Muscle of back (tissue), 3 donors: ENCODE measurements at regions not wholly inside any gene's neighbourhood (a gene's known extent, or its start where the extent isn't known, plus 50 kb on each side); places are given as distances from the start of the nearest gene placed in this dataset.

ENCODE experiments used
- DNase-seq, 3 donors: peaks; one replicate each; pipeline versions ENCODE4 v3.0.0 to v3.0.0-alpha.2; 2013

DNA sequence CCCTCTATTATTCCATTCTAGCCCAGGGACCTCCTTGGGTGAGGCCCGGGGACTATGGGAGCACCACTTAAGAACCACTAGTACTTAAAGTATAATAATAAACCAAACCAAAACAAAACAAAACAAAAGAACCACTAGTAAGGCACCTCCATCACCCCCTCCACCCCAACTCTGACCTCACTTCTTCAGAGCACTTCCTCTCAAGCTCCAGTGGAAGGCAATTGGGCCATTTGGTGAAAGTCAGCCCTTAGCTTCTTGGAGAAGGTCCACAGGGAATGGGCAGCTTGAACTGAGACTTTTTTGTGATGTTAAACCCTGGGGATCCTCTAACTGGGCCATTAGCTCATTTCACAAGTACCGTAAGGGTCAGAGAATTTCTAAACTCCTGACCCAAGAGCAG is 237.3 kb downstream of the RHOU start:
- DNase-seq: no peak

DNA sequence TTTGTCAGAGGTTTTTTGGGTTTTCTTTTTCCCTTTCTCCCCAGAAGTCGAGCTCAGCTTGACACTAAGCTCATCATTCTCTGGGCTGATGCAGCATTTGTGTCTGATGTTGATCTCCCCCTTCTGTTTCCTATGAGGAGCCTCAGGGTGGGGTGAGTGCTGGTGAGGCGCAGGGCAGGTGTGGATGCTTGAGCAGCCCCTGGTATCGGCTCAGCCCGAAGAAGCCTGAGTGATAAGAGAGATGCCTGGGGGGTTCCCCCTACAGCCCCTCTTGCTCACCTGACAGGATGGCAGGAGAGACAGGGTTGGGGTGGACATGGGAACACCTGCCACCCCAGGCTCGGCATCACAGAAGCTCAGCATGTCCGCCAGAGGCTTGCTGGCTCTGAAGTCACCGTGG is 239.0 kb downstream of the RHOU start:
- no peak for DNase-seq

DNA sequence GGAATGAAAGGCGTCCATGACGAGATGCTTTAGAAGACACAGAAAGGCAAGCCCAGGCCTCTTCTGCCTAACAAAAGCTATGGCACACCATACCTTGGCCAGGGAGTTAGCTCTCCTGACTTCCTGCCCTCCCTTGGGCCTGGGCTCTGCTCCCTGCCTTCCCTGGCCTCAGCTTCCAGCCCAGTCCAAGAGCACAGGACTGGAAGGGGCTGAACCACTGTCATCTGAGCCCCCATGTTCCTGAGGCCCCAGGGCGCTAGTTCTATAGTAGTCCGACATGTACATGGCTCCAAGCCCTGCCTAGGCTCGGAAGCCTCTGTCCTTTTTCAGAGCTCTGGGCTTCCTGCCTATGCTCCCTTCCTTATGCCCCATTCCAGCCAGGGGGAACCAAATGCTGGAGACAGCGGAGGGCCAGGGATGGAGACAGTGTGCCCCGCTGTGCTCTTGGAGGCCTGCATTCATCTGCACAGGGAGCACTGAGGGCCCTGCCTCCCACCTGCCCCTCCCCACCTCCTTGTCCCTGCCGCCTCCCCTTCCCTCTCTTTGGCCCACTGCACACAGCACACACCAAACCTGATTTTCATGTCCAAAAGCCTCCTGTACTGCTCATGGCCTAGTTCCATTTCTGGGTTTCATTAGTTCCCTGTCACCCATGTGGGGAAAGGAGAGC is 240.1 kb downstream of the RHOU start:
- no peak for DNase-seq

DNA sequence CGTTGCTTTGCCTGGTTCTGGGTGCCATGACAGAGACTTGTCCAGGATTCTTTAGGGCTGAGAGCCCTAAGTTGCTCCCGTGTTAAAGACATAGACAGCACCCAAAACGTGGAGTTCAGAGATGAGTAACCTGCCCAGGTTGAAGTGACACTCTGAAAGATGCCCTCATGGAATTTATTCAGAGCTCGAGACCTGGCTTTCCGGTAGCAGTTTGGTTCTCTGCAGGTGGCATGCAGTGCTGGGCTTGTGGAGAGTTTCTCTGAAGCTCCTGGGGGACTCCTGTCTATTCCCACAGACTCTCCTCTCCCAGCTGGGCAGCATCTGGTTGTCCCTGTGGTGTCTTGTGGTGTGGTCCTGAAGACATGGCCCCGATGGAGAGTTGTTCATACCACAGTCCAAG is 241.0 kb downstream of the RHOU start:
- no peak for DNase-seq

DNA sequence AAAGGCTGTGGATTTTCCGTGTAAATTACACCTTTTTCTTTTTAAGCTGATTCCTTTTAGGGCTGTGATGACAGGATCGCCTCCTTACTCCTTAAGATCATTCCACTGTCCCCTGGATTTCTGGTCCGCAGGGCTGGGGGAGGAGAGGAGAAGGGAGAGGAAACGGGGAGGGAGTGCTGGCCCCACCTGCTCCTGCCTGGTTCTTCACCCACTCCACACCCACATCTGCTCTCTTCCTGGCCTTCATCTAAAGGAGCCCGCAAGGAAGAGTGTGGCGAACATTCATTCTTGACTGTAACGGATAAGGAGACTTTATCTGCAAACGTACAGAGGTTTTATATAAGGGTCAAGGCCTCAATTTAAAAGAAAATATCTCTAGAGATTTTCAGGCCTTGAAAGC is 242.0 kb downstream of the RHOU start:
- no peak for DNase-seq

DNA sequence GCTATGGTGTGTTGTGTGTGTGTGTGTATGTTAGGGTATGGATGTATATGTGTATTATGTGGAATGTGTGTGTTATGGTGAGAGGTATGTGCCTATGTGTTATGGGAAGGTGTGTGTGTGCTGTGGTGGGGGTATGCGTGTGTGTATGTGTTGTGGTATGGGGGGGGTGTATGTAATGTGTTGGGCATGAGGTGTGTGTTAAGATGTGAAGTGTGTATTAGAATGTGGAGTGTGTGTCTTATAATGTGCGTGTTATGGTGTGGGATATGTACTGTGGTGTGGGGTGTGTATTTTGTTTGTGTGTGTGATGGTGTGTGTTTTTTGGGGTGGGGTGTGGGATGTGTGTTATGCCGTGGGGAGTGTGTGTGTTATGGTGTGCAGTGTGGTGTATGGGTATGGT is 242.5 kb downstream of the RHOU start:
- DNase-seq: no peak

DNA sequence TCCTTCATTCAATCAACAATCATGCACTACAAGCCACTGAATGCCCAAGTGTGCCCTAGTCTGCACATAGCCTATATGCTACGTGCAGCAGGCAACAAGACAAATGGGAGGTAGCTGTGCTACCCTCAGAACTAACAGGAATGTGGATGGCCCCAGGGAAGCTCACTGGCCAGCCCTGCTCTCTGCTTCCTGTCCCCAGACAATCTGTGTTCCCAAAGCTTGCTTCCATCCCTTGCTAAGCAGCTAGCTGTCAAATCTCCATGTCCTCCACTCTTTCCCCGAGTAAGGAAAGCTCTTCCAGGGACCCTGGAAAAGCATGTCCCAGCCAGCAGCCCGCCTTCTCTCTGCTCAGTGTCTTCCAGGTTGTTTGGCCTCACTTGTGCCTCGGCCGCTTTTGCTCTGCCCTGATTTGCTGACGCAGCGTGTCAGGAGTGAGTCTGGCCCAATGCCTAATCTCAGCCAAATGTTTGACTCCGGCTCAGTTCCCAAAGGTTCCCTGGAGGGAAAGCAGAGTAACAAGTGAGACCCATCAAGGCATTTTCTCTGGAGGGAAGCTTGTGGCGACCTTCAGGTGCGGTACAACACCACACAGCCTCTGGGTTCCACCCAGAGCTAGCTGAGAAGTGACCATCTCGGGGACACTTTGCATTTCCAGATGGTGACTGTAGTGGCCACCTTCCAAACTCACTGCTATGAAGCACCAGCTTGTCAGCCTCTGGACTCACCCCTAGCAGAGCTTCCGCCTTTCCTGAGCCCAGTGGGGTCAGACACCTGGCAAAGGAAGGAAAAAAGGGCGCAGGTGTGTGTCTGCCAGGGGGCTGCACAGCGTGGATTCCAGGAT is 243.4 kb downstream of the RHOU start:
- DNase-seq: peak; percentile 58 to 84 (median 70)

DNA sequence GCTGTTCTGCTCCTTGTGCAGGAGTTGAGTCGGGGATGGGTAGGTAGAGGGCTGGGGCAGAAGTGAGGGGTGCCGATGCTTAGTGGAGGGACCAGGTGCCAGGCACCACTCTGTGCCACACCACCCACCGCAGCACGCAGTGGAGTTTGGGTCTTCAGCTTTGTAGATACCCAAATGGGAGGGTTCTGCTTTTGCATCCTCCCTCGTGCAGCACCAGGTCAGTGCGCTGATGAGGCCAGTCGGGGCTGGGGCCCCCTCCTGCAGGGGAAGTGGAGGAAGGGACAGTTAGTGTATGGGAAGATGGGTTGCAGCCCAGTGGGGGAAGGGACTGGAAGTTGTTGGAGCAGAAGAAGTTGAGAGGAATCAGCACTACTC is 244.0 kb downstream of the RHOU start:
- DNase-seq: peak in 1 of 3 donors; percentile 45

DNA sequence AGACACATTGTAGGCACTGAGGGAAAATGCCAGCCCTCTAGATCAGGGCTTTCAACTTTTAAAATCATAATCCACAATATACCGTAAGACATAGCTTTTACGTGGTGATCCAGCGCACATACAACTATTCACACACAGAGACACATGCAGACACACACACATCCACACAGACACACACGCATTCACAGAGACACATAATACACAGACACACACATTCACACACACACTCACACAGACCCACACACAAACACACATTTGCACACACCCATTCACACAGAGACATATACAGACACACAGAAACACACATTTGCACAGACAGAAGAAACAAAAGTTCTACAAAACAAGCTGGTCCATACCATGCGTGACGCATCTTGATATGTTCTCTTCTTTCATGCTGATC is 244.5 kb downstream of the RHOU start:
- DNase-seq: no peak

DNA sequence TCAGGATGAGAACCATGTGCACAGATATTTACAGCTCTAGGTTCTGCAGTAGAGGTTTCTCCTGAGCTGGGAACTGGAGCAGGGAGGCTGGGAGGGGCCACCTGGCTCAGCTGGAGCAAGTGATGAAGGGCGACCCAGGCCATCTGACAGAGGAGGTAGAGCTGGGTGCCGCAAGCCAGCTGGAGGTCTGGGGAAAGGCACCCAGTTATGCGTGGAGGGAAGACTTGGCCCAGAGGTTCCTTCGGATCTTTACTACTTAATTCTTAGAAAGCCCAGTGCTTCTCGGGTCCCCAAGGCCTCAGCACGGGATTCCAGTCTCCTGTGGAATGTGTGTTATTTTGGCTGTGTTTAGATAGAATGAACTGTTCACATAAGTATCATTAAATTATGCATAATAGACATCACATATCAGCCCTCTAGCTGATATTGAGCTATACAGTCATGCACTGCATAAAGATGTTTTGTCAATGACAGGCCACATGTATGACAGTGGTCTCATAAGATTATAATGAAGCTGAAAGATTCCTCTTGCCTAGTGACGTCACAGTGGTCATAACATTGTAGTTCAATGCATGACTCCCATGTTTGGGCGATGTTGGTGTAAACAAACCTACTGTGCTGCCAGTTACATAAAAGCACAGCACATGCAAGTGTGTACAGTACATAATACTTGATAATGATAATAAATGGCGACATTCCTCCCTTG is 245.1 kb downstream of the RHOU start:
- no peak for DNase-seq

DNA sequence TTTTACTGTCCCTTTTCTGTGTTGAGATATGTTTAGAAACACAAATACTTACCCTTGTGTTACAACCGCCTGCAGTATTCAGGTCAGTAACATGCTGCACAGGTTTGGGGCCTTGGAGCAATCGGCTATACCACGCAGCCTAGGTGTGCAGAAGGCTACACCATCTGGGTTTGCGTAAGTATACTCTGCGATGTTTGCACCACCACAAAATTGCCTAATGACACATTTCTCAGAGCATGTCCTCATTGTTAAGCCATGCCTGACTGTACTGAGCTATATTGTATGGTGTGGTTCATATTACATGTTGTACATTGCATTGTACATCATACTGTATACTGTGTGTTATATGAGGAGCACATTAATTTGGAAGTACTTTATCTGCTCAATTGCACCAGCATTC is 247.4 kb downstream of the RHOU start:
- no peak for DNase-seq

DNA sequence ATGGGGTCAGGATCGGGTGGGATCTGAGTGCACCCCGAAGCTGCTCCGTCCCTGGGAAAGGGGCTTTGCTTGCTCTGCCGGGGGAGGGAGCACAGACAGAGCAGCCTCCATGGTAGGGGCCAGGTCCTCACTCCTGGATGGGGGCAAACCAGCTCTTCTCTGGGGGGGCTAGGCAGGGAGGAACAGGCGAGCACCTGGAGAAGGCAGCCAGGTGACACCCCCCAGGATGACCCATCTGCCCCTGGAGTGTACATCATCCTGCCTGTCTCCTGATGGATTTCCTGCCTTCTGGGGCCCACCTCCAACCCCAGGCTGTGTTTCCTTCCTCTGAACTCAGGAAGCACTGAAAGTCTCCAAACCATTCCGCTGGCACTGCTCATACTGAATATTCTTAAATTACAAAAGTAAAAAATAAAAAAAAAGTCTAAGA is 248.0 kb downstream of the RHOU start:
- DNase-seq: no peak

DNA sequence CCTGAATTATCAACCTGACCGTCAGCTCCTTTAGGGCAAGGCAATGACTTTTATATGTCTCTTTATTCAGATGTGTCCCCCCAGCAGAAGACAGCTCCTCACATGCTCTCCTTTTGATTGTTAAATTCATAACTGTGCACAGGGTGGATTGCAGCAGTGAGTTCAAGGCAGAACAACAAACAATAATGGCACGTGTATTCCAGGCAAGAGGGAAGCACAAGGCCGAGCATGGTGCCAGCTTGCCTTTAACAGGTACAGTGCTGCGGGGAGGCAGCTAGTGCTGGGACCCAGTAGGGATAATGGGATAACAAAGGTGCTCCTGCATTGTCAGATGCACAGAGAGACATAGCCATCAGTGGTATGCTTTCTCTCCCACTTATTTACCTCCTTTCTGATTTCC is 248.4 kb downstream of the RHOU start:
- no peak for DNase-seq

DNA sequence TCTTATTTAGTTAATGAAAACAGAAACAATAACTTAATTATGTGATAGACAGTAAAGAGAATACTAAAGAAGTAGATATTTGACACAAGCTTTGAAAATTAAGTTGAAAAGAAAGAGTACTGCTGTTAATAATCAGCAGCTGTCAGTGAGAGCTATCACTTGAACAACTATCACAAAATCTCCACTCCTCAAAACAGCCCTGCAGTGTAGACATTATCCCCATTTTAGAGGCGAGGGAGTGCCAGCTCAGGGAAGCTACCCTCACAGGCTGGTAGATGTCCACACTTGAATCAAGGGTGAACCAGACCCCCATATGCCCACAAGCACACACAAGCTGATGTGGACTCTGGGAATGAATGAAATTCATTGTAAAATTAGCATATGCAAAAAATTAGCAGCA is 248.8 kb downstream of the RHOU start:
- no peak for DNase-seq

DNA sequence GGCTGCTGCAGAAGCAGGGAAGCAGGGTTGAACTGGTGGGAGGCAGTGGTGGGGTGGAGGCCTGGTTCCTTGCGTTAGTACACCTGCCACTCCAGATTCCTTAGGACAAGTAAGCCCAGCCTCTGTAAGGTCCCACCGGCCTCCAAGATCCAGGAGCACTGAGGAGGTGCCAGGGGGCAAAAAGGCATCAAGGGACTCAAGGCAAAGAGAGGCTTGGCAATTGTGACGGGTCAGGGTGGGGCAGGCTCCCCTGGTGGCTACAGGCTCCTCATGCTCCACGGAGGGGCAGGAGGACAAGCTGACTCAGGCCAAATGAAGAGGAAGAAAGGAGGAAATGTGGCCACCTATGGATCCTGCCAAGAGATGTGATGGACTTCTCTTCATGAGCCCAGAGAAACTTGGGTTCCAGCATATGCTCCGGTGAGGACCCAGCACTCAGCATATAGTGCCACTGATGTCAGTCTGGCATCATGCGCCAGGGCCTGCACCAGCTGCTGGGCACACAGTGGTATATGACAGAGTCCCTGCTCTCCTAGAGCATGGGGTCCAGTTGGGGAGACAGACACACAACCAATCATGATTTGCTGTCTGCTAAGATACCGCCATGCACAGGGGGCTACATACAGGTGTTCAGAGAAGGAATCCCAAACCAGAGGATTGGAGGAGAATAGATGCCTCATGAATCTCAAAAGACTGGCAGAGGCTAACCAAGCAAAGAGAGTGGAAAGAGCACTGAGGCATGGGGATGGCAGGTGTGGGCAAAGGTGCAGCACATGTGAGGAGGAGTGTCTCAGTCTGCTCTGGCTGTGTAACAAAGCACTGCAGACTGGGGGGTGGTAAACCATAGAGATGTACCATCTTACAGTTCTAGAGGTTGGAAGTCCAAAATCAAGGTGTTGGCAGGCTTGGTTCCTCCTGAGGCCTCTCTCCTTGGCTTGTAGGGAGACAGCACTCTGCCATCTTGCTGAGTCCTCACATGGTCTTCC is 249.7 kb downstream of the RHOU start:
- no peak for DNase-seq

DNA sequence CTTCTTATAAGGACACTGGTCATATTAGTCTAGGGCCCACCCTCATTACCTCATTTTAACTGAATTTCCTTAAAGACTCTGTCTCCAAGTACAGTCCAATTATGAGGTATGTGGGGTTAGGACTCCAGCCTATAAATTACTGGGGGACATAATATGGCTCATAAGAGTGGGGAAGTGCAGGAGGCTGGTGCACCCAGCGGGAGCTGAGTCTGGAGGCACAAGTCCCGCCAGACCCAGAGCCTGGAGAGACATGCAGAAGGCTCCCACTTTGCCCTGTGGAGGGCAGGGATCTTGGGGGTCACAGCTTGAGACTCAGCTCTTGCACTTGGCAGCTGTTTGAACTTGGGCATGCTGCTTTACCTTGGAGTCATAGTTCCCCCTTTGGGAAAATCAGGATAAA is 250.4 kb downstream of the RHOU start:
- DNase-seq: no peak

DNA sequence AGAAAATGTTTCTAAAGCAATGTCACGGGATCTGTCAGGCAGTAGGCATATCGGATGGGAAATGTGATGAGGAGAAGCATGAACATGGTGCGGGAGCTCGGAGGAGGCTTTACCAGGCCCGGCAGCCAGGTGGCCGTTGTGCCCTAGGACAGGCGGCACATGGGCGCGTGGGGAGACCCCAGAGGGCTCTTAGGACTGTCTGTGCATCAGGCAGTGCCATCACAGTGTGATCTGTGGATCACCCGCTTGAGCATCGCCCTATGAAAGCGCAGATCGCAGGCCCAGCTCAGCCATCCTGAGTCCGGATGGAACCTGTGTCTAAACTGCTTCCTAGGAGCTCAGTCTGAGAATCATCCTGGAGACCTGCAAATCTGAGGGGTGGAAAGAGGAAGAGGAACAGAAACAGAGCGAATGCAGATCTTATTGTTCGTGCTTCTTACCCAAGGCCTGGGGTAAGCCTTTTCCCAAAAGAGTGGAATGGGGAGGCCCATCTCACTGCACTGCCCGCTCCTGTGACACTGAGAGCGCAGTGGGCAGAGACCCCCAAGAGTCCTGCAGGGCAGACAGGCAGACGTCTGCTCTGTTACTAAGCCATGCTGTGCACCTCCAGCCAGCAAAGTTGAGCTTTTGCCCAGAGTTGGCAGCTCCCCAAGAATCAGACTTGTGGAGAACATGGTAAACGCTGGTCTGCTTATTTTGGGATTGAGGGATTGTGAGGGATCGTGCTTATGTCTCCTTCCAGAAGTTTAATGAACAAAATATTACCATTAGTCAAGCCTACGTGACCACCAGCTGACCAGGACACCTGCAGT is 251.0 kb downstream of the RHOU start:
- peak; percentile 33 to 68 (median 57) for DNase-seq

DNA sequence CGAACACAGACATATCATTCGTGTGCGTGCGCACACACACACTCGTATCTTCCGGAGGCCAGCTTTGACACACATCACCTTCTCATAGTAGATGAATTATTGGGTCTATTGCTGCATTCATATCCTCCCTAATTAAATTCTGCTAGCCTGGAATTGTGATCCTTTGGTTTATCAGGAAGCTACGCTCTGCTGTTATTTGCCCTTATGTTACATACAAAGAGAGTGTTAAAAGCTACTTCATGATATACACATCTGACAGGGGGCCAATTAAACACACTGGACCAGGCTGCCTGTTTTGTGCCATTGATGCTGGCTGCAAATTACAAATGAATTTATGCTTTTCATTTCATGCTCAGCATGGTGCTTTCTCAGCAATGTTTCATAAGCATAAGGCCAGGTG is 252.0 kb downstream of the RHOU start:
- no peak for DNase-seq

DNA sequence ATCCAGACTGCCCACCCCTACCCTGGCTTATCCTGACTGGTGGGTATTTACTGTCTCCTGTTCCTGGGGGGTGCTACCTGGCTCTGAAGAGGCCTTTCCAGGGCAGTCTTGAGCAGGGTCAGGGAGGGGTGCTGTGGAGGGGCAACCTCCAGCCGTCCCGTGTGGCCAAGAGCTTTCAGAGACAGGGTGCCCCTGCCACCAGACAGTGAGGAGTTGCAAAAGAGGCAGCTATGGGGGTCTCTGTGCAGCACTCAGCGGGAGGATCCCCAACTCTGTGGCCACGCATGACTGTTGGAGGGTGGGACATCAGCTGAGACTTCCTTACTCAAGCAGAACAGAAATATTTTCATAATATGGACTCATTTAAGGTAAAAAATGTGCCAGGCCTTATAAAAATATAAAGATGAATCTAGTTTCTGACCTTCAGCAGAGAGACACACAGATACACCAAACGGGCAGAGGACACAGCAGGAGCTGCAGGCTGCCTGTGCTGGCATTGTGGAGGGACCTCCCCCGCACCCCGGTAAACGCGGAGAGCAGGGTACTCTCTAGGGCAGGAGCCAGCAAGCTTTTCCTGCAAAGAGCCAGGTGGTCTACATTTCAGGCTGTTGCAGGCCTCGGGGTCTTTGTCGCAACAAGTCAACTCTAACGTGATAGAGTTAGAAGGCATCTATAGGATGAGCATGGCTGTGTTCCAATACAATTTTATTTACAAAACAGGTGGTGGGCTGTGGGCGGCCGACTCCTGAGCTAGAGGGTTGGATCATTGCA is 252.6 kb downstream of the RHOU start:
- no peak for DNase-seq

DNA sequence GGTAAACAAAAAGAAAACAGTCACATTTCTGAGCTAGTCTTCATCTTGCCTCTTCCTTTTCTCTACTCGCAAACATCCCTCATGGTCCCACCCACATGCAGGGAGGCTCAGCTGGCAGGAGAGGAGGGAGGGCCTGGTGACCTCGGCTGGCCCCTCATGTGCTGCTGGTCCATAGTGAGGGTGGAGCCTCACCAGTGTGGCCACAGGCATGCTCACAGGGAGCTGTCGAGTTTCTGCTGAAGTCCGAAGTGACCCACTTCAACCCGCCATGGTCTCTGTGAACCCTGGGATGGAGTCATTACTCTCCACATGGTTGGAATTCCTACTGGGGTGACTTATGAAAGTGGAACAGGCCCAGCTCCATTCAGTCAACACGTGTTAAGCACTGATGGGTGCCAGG is 253.4 kb downstream of the RHOU start:
- DNase-seq: no peak
